ENCODE measurements at regions not wholly inside any gene's neighbourhood (a gene's known extent, or its start where the extent isn't known, plus 50 kb on each side); places are given as distances from the start of the nearest gene placed in this dataset.
A peak's percentile ranks its signal among the peaks of the same experiment; 100 is the strongest.
"Not testable (repeated sequence)": the region's sequence is repeated elsewhere in the genome, so short reads cannot be mapped to it uniquely, and the experiment has no call there.

- no peak for DNase-seq
Measured at GRCh38 chr4:12555011-12555410, 929.1 kb downstream of the RAB28 start.

- DNase-seq, result no peak
Measured at GRCh38 chr4:12548678-12549077, 935.5 kb downstream of the RAB28 start.

- no peak for DNase-seq
Measured at GRCh38 chr4:12545812-12546211, 938.3 kb downstream of the RAB28 start.

- no peak for DNase-seq
Measured at GRCh38 chr4:12538162-12538561, 946.0 kb downstream of the RAB28 start.

GRCh38 chr4:12534684-12535083, 949.5 kb downstream of the RAB28 start:
- DNase-seq, result no peak

GRCh38 chr4:12519426-12519825, 964.7 kb downstream of the RAB28 start:
- DNase-seq, result no peak

- DNase-seq, result peak; percentile 15
Measured at GRCh38 chr4:12507868-12508481, 976.2 kb downstream of the RAB28 start.

- no peak for DNase-seq
Measured at GRCh38 chr4:12500409-12500808, 983.7 kb downstream of the RAB28 start.

GRCh38 chr4:12499693-12500092, 984.4 kb downstream of the RAB28 start:
- no peak for DNase-seq

- no peak for DNase-seq
Measured at GRCh38 chr4:12495211-12495610, 988.9 kb downstream of the RAB28 start.

GRCh38 chr4:12492730-12493393, 991.3 kb downstream of the RAB28 start:
- DNase-seq, result no peak

GRCh38 chr4:12488672-12489071, 995.5 kb downstream of the RAB28 start:
- DNase-seq, result no peak

- no peak for DNase-seq
Measured at GRCh38 chr4:12487000-12487399, 997.1 kb downstream of the RAB28 start.

- no peak for DNase-seq
Measured at GRCh38 chr4:12472087-12472486, 1012.1 kb downstream of the RAB28 start.

- DNase-seq, result no peak
Measured at GRCh38 chr4:12471193-12471592, 1012.9 kb downstream of the RAB28 start.

GRCh38 chr4:12461576-12461975, 1022.6 kb downstream of the RAB28 start:
- not testable (repeated sequence) for DNase-seq

GRCh38 chr4:12459126-12459525, 1025.0 kb downstream of the RAB28 start:
- no peak for DNase-seq

GRCh38 chr4:12458621-12459020, 1025.5 kb downstream of the RAB28 start:
- no peak for DNase-seq

- DNase-seq, result no peak
Measured at GRCh38 chr4:12452291-12452690, 1023.6 kb upstream of the HS3ST1 start.

- no peak for DNase-seq
Measured at GRCh38 chr4:12447451-12447850, 1018.8 kb upstream of the HS3ST1 start.

- no peak for DNase-seq
Measured at GRCh38 chr4:12446657-12447185, 1018.0 kb upstream of the HS3ST1 start.

GRCh38 chr4:12446256-12446655, 1017.6 kb upstream of the HS3ST1 start:
- DNase-seq, result no peak

GRCh38 chr4:12445711-12446235, 1017.1 kb upstream of the HS3ST1 start:
- DNase-seq, result no peak

- no peak for DNase-seq
Measured at GRCh38 chr4:12439633-12440305, 1011.1 kb upstream of the HS3ST1 start.
